GM21786 (cell line): ENCODE measurements at regions not wholly inside any gene's neighbourhood (a gene's known extent, or its start where the extent isn't known, plus 50 kb on each side); places are given as distances from the start of the nearest gene placed in this dataset.

ENCODE experiments used
- ATAC-seq: cut with Tn5 transposase; IDR thresholded peaks from one replicate; pipeline ENCODE4 v1.9.1; 2021; ENCODE audit not compliant: unreplicated experiment

GRCh38 chr7:156109988-156110387 lies 297.7 kb upstream of the SHH start:
- no peak for ATAC-seq

- no peak for ATAC-seq
Measured at GRCh38 chr7:156109076-156109475, 296.8 kb upstream of the SHH start.

GRCh38 chr7:156107957-156108356 lies 295.7 kb upstream of the SHH start:
- ATAC-seq, result no peak

GRCh38 chr7:156106107-156106426 lies 293.8 kb upstream of the SHH start:
- no peak for ATAC-seq

DNA sequence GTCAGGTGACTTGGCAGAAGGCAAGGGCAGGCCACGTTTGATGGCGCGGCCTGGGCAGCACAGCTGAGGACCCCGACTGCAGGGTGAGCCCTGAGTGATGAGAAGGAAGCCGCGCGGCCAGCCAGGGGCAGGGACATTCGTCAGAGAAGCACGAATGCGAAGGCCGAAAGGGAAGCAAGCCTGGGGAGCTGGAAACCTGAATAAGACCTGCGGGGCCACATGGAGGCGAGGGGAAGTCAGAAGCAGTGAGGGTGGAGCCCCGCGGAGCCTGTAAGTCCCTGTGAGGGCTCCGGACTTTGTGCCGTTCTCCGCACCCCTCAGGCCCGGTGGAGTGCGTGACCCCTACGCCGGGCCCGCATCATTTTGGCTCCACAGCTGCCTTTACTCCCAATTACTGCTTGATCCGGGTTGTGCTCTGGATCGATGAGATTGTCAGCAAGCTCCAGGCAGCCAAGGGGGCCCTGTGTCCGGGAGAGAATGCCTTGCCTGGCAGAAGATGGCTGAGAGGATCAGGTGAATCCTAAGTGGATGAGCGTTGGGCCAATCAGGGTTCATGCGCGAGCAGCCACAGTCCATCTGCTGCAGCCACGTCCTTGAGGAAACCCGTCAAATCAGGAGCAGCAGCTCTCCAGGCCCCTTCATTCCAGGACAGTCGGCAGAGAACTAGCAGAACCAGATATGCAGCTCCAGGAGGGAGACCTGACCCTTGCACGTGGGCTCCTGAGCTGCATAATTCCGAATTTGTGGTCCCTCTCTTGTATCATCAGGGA lies 293.3 kb upstream of the SHH start:
- ATAC-seq, result no peak

DNA sequence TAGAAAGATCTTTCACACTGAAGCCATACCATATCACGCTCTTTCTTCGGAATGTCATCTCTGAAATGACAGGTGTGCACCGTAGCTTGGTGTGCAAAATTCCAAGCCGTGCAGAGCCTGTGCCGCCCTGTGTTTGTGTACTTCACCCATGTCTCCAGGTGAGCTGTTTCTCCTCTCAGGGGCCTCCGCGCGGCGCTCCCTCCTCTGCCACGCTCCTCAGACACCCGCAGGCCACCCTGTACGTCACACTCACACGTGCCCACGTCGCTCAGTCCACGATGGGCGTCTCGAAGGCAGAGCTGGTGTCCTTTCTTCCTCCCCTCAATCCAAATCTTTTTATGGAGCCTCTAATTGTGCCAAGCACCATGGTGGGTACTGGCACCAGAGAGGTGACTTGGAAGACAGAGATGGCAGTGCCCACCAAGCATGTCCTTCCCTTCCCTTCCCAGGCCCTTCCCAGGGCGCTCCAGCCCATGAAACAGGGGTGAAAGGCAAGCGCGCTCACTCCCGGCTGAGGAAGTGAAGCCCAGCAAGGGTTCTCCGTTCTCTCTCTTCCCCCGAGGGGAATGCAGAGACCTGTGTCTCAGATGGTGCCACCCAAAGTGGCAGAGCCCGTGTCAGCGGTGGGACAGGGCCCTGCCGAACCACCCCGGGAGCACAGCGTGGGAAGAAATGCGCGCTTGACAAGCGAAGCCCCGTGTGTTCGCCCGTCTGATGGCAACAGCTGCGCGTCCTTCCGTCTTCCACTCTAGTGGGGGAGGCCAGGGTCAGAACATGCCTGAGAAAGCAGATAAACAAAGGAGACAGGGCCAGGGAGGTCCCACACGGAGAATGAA lies 292.5 kb upstream of the SHH start:
- no peak for ATAC-seq

DNA sequence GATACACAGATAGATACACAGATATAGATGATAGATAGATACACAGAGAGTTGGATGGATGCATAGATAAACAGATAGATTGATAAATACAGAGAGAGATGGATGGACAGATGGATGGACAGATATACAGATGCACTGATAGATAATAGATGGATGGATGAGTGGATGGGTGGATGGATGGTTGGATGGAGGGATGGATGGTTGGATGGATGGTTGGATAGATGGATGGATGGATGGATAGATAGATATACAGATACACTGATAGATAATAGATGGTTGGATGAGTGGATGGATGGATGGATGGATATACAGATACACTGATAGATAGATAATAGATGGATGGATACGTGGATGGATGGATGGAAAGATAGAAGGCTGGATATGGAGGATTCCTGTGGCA lies 290.0 kb upstream of the SHH start:
- ATAC-seq, result no peak

- no peak for ATAC-seq
Measured at GRCh38 chr7:156101355-156101754, 289.1 kb upstream of the SHH start.

GRCh38 chr7:156100086-156100485 lies 287.8 kb upstream of the SHH start:
- no peak for ATAC-seq

- ATAC-seq, result no peak
Measured at GRCh38 chr7:156099085-156099484, 286.8 kb upstream of the SHH start.

GRCh38 chr7:156096771-156097538 lies 284.7 kb upstream of the SHH start:
- ATAC-seq, result no peak

DNA sequence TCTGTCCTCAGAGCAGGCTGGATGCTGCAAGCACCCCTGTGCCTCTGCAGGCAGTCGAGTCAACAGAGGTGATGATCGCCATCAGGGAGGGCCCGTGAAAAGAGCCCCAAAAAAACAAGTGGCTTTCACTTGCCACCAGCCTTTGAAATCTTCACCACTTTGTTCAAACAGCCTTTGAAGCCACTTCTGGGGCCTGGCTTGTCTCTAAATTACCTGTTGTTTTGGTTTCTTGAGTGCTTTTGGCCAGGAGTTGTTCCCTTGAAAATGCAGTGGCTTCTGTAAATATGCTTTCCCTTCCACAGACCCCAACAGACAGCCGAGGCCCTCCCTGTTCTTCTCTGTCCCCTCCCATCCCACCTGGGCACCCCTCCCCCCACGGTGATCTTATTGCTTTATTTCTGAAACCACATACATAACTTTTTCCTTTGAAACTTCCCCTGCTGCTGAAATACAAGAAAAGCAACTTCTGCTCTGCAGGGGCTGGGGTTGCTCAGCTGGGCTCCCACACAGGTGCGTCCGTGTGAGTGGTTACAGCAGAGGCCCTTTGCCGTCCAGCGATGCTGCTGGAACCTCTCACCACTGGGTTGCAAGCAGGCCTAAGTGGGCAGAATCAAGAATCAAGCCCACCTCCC lies 283.8 kb upstream of the SHH start:
- no peak for ATAC-seq

- no peak for ATAC-seq
Measured at GRCh38 chr7:156094350-156095146, 282.3 kb upstream of the SHH start.

GRCh38 chr7:156092307-156092706 lies 280.0 kb upstream of the SHH start:
- no peak for ATAC-seq

DNA sequence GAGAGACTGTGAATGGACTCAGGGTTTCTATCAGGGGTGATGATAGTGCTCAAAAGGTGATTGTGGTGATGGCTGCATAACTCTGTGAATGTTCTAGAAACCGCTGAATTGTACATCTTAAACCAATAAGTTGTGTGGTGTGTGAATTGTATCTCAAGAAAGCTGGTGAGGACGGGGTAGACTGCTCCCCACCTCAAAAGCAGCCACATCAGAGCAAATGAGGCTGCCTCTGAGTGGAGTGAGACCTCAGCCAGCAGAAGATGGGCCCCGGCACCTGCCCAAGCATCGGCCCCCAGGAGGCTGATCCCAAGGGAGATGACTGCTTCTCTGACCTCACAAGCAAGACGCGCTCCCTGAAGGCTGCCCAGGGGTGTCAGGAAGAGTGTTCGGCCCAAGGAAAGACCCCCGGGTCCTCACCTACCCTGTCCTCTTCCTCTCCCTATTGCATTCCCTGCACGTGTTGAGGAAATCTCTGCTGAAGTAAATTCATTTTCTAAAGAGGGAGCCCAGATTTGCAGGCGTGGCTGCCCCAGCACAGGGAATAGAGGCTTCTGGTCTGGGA lies 279.3 kb upstream of the SHH start:
- ATAC-seq, result no peak

DNA sequence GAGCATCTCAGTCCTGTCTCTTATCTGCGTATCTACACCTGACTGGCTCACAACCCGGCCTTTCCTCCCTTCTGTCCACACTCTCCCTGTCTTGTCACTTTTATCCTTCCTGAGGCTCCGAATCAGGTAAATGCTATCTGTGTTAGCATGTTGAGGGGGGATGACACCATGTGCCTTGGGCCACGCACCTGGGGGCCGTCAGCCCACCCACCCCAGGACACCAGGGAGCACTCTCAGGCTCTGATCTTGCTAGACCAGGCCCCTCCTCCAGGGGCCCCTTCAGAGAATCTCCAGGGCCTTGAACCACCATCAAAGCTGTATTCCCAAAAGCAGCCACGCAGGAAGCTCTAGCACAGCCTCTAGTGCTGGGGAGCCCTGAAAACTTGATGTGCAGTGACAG lies 278.7 kb upstream of the SHH start:
- ATAC-seq, result no peak

GRCh38 chr7:156089222-156089621 lies 277.0 kb upstream of the SHH start:
- no peak for ATAC-seq

- ATAC-seq, result no peak
Measured at GRCh38 chr7:156088115-156088514, 275.9 kb upstream of the SHH start.

DNA sequence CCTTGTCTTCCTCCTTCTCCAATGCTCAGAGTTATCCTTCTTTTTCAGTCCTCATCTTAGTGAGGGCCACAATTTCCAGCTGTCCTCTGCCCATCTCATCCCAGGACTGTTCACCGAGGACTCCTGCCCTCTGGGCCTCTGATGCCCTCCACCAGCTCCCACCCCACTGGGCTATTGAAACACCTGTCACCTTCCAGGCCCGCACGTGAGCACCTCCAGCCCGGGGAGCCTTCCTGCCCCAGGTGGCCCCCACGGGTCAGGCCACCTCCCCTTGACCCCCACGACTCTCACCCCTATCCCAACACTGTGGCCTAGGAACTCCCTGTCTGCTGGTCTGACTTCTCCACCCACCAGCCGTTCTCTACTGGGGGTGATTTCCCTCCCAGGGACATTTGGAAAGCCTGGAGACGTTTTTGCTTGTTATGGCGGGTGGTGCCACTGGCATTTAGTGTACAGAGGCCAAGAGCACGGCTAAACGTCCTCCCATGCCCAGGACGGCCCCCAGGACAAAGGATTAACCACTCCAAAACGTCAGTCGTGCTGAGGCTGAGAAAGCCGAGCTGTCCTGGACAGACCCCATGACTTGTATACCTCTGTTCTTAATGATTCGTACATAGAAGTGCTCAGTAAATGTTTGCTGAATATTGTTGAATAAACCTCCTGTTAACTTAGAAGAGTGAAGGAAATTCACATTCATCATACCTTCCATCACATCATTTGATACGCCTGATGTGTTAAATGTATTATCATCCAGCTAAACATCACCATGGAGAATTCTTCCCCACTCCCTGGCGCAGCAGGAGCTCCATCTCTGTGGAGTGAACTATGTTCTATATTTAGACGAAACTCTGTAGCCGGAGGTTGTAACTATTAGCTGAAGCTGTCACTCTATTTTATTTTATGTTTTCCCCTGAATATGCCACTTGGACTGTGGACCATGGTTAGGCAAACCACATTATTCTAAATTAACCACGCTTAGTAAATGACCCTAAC lies 270.1 kb upstream of the SHH start:
- ATAC-seq, result no peak
